Natural killer cell treated with Interleukin-12 subunit alpha and Interleukin-12 subunit beta and Interleukin-15 and Interleukin-18, amount 100 ng/mL, for 72 hours (primary cell): ENCODE measurements at regions not wholly inside any gene's neighbourhood (a gene's known extent, or its start where the extent isn't known, plus 50 kb on each side); places are given as distances from the start of the nearest gene placed in this dataset.

ENCODE experiments used
- ATAC-seq, 2 donors: fragments of 150-1000 bp; cut with Tn5 transposase in 1 of 2; sonication (Bioruptor Pico), chemical (Tn5 transposase) in 1 of 2; 2 replicates each; pipeline ENCODE4 v1.10.0; 2021
- DNase-seq: peaks from one replicate; pipeline ENCODE4 v3.0.0; 2022; ENCODE audit warnings: low spot score
- H3K27ac Mint-ChIP-seq, 2 donors: 1 replicate in 1 of 2; 2 replicates in 1 of 2; pipeline ENCODE4 v1.8.0; 2022; ENCODE audit warnings: mixed read lengths in 2 of 2, mild to moderate bottlenecking in 1 of 2, moderate library complexity in 1 of 2
- H3K27me3 Mint-ChIP-seq, 2 donors: 1 replicate in 1 of 2; 2 replicates in 1 of 2; pipeline ENCODE4 v1.8.0; 2022; ENCODE audit warnings: mixed read lengths in 2 of 2
- H3K36me3 Mint-ChIP-seq: one replicate; pipeline ENCODE4 v1.8.0; 2022; ENCODE audit warnings: mixed read lengths
- H3K4me1 Mint-ChIP-seq, 2 donors: 1 replicate in 1 of 2; 2 replicates in 1 of 2; pipeline ENCODE4 v1.8.0; 2022; ENCODE audit warnings: low read depth in 2 of 2, mixed read lengths in 2 of 2, mild to moderate bottlenecking in 1 of 2
- H3K4me3 Mint-ChIP-seq: one replicate; pipeline ENCODE4 v1.8.0; 2022; ENCODE audit warnings: mixed read lengths
- H3K9me3 Mint-ChIP-seq: 2 replicates; pipeline ENCODE4 v1.8.0; 2022; ENCODE audit warnings: mixed read lengths

- Mint-ChIP-seq H3K4me1 (peaks cover 47 to 52% of the 10 kb centered on the region in 2 donors), H3K27ac (peak overlapping the region; percentile 62 to 97), H3K9me3 (no peaks in the 10 kb centered on the region), H3K4me3 (peak overlapping the region; percentile 67), H3K27me3 (no peaks in the 10 kb centered on the region), H3K36me3 (peaks cover 45% of the 10 kb centered on the region)
- DNase-seq (no peak), ATAC-seq (peak; percentile 63 to 78)
Observed at GRCh38 chr3:27930052-27930602, 208.0 kb upstream of the EOMES start.

- DNase-seq (no peak), ATAC-seq (no peak)
- Mint-ChIP-seq H3K9me3 (no peaks in the 10 kb centered on the region), H3K4me1 (peaks cover 54 to 62% of the 10 kb centered on the region in 2 donors), H3K27me3 (no peaks in the 10 kb centered on the region), H3K4me3 (no peak overlapping the region), H3K27ac (peak overlapping the region in 1 of 2 donors; percentile 67), H3K36me3 (peaks cover 49% of the 10 kb centered on the region)
Observed at GRCh38 chr3:27935492-27935891, 213.4 kb upstream of the EOMES start.

GRCh38 chr3:27939521-27939920 is 217.4 kb upstream of the EOMES start:
- DNase-seq (no peak), ATAC-seq (peak; percentile 31 to 50)
- Mint-ChIP-seq H3K36me3 (peaks cover 40% of the 10 kb centered on the region), H3K4me3 (peak overlapping the region; percentile 34), H3K4me1 (peaks cover 47 to 54% of the 10 kb centered on the region in 2 donors), H3K9me3 (no peaks in the 10 kb centered on the region), H3K27me3 (no peaks in the 10 kb centered on the region), H3K27ac (peak overlapping the region in 1 of 2 donors; percentile 55)

- H3K36me3 Mint-ChIP-seq: peaks cover 43% of the 10 kb centered on the region
- H3K27me3 Mint-ChIP-seq: no peaks in the 10 kb centered on the region
- H3K27ac Mint-ChIP-seq: peak overlapping the region in 1 of 2 donors; percentile 55
- peaks cover 49 to 56% of the 10 kb centered on the region in 2 donors for H3K4me1 Mint-ChIP-seq
- H3K4me3 Mint-ChIP-seq: peak overlapping the region; percentile 34
- ATAC-seq (no peak), DNase-seq (no peak)
- H3K9me3 Mint-ChIP-seq: no peaks in the 10 kb centered on the region
Observed at GRCh38 chr3:27939940-27940339, 217.8 kb upstream of the EOMES start.

- H3K36me3 Mint-ChIP-seq: peaks cover 43% of the 10 kb centered on the region
- ATAC-seq (no peak), DNase-seq (no peak)
- no peaks in the 10 kb centered on the region for H3K9me3 Mint-ChIP-seq
- no peak overlapping the region for H3K4me3 Mint-ChIP-seq
- peak overlapping the region in 1 of 2 donors; percentile 43 for H3K27ac Mint-ChIP-seq
- peaks cover 37 to 44% of the 10 kb centered on the region in 2 donors for H3K4me1 Mint-ChIP-seq
- H3K27me3 Mint-ChIP-seq: no peaks in the 10 kb centered on the region
Observed at GRCh38 chr3:27943106-27943505, 221.0 kb upstream of the EOMES start.

GRCh38 chr3:27945229-27945628 is 223.1 kb upstream of the EOMES start:
- DNase-seq (no peak), ATAC-seq (no peak)
- no peak overlapping the region for H3K27ac Mint-ChIP-seq
- peaks cover 6% of the 10 kb centered on the region for H3K9me3 Mint-ChIP-seq
- H3K4me3 Mint-ChIP-seq: no peak overlapping the region
- peaks cover 23 to 33% of the 10 kb centered on the region in 2 donors for H3K4me1 Mint-ChIP-seq
- no peaks in the 10 kb centered on the region for H3K27me3 Mint-ChIP-seq
- H3K36me3 Mint-ChIP-seq: peaks cover 50% of the 10 kb centered on the region

- DNase-seq (no peak), ATAC-seq (peak; percentile 72 to 75)
- Mint-ChIP-seq H3K27ac (peak overlapping the region; percentile 73 to 85), H3K36me3 (peaks cover 22% of the 10 kb centered on the region), H3K4me1 (peaks cover 37 to 47% of the 10 kb centered on the region in 2 donors), H3K27me3 (peaks cover 0 to 2% of the 10 kb centered on the region in 2 donors), H3K4me3 (peak overlapping the region; percentile 67), H3K9me3 (peaks cover 3% of the 10 kb centered on the region)
Observed at GRCh38 chr3:27960133-27960532, 238.0 kb upstream of the EOMES start.

- peaks cover 3% of the 10 kb centered on the region for H3K9me3 Mint-ChIP-seq
- peaks cover 16% of the 10 kb centered on the region for H3K36me3 Mint-ChIP-seq
- DNase-seq (no peak), ATAC-seq (no peak)
- peaks cover 0 to 2% of the 10 kb centered on the region in 2 donors for H3K27me3 Mint-ChIP-seq
- peak overlapping the region; percentile 0 for H3K4me3 Mint-ChIP-seq
- H3K27ac Mint-ChIP-seq: peak overlapping the region in 1 of 2 donors; percentile 7
- peaks cover 51 to 61% of the 10 kb centered on the region in 2 donors for H3K4me1 Mint-ChIP-seq
Observed at GRCh38 chr3:27963519-27963918, 241.4 kb upstream of the EOMES start.

- peaks cover 0 to 7% of the 10 kb centered on the region in 2 donors for H3K27me3 Mint-ChIP-seq
Observed at GRCh38 chr3:27971600-27971999, 249.5 kb upstream of the EOMES start.

GRCh38 chr3:27976933-27977332 is 254.8 kb upstream of the EOMES start:
- H3K27me3 Mint-ChIP-seq: no peaks in the 10 kb centered on the region
- peaks cover 19% of the 10 kb centered on the region for H3K36me3 Mint-ChIP-seq
- peaks cover 37% of the 10 kb centered on the region in 2 donors for H3K4me1 Mint-ChIP-seq
- H3K9me3 Mint-ChIP-seq: peaks cover 6% of the 10 kb centered on the region
- peak overlapping the region; percentile 46 to 54 for H3K27ac Mint-ChIP-seq
- DNase-seq (no peak), ATAC-seq (peak; percentile 60 to 87)
- peak overlapping the region; percentile 4 for H3K4me3 Mint-ChIP-seq

More at GRCh38 chr3:27971600-27971999, 249.5 kb upstream of the EOMES start:
- DNase-seq (no peak), ATAC-seq (no peak)
- H3K4me1 Mint-ChIP-seq: peaks cover 7 to 34% of the 10 kb centered on the region in 2 donors
- no peak overlapping the region for H3K27ac Mint-ChIP-seq
- H3K4me3 Mint-ChIP-seq: no peak overlapping the region
- peaks cover 23% of the 10 kb centered on the region for H3K36me3 Mint-ChIP-seq
- peaks cover 9% of the 10 kb centered on the region for H3K9me3 Mint-ChIP-seq

- ATAC-seq (no peak), DNase-seq (no peak)
- Mint-ChIP-seq H3K9me3 (peaks cover 6% of the 10 kb centered on the region), H3K4me3 (no peak overlapping the region), H3K27ac (peak overlapping the region in 1 of 2 donors; percentile 70), H3K36me3 (peaks cover 29% of the 10 kb centered on the region), H3K27me3 (no peaks in the 10 kb centered on the region), H3K4me1 (peaks cover 37 to 39% of the 10 kb centered on the region in 2 donors)
Observed at GRCh38 chr3:27978440-27978839, 256.3 kb upstream of the EOMES start.

GRCh38 chr3:27985369-27986035 is 255.9 kb upstream of the CMC1 start:
- Mint-ChIP-seq H3K9me3 (peaks cover 3% of the 10 kb centered on the region), H3K4me1 (peaks cover 6 to 12% of the 10 kb centered on the region in 2 donors), H3K27ac (no peak overlapping the region), H3K4me3 (no peak overlapping the region), H3K27me3 (no peaks in the 10 kb centered on the region), H3K36me3 (peaks cover 32% of the 10 kb centered on the region)
- ATAC-seq: no peak
- DNase-seq: no peak

- no peak for ATAC-seq
- Mint-ChIP-seq H3K36me3 (peaks cover 27% of the 10 kb centered on the region), H3K4me3 (no peak overlapping the region), H3K9me3 (no peaks in the 10 kb centered on the region), H3K27ac (no peak overlapping the region), H3K27me3 (no peaks in the 10 kb centered on the region), H3K4me1 (peaks cover 0 to 9% of the 10 kb centered on the region in 2 donors)
- no peak for DNase-seq
Observed at GRCh38 chr3:27986234-27986879, 255.1 kb upstream of the CMC1 start.

- ATAC-seq (no peak), DNase-seq (no peak)
- Mint-ChIP-seq H3K36me3 (peaks cover 11% of the 10 kb centered on the region), H3K4me1 (peaks cover 0 to 9% of the 10 kb centered on the region in 2 donors), H3K9me3 (peaks cover 5% of the 10 kb centered on the region), H3K27ac (no peak overlapping the region), H3K27me3 (peaks cover 0 to 2% of the 10 kb centered on the region in 2 donors), H3K4me3 (no peak overlapping the region)
Observed at GRCh38 chr3:27990324-27990723, 251.1 kb upstream of the CMC1 start.
